Mammary epithelial cell (primary cell): ENCODE measurements at regions not wholly inside any gene's neighbourhood (a gene's known extent, or its start where the extent isn't known, plus 50 kb on each side); places are given as distances from the start of the nearest gene placed in this dataset.

Experiments
- EZH2 ChIP-seq: IDR thresholded peaks from 2 replicates; pipeline ENCODE4 v1.6.1; 2012; ENCODE audit warnings: low read length, inconsistent platforms, borderline replicate concordance
- TF ChIP-seq, protein P1 (sequence below), 2 donors: IDR thresholded peaks in 1 of 2; conservative IDR thresholded peaks in 1 of 2; 2 replicates each; pipeline ENCODE4 v1.5.1; 2011 to 2012; ENCODE audit warnings: inconsistent platforms in 2 of 2, low read length in 2 of 2, mild to moderate bottlenecking in 2 of 2, control low read depth in 1 of 2, low read depth in 1 of 2; ENCODE audit not compliant: insufficient read depth in 1 of 2; ENCODE audit errors: extremely low read depth in 1 of 2

DNA sequence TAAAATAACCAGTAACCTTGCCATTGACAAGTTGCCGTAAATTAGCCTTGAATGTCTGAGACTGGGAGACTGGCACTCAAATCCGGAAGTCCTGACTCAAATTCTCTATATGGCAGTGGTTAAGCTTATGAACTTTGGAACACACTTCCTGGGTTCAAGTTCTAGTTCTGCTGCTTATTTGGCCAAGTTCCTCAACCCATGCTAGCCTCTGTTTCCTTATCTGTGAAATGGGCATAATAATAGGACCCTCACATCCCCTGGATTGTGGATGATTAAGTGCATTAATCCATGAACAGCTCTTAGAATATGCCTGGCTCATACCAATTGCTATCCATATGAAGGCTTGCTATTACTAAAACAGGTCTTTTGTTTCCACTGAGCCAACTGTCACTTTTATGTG lies 311.5 kb downstream of the EDEM1 start:
- TF ChIP-seq, protein P1, sequence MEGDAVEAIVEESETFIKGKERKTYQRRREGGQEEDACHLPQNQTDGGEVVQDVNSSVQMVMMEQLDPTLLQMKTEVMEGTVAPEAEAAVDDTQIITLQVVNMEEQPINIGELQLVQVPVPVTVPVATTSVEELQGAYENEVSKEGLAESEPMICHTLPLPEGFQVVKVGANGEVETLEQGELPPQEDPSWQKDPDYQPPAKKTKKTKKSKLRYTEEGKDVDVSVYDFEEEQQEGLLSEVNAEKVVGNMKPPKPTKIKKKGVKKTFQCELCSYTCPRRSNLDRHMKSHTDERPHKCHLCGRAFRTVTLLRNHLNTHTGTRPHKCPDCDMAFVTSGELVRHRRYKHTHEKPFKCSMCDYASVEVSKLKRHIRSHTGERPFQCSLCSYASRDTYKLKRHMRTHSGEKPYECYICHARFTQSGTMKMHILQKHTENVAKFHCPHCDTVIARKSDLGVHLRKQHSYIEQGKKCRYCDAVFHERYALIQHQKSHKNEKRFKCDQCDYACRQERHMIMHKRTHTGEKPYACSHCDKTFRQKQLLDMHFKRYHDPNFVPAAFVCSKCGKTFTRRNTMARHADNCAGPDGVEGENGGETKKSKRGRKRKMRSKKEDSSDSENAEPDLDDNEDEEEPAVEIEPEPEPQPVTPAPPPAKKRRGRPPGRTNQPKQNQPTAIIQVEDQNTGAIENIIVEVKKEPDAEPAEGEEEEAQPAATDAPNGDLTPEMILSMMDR (conservative IDR thresholded peaks at IDR 0.05 in 1 of 2, IDR thresholded peaks at IDR 0.05 in 1 of 2; ENCODE audit: extremely low read depth in 1 of 2, insufficient read depth in 1 of 2, low read depth in 1 of 2, low read length in 2 of 2), result no peak
- no peak for TF ChIP-seq EZH2
